Heart right ventricle (tissue), 16 donors: ENCODE measurements at regions not wholly inside any gene's neighbourhood (a gene's known extent, or its start where the extent isn't known, plus 50 kb on each side); places are given as distances from the start of the nearest gene placed in this dataset.

Experiments
- ATAC-seq, 8 donors: fragments of 200-7000 bp; cut with Tn5 transposase; one replicate each; pipeline ENCODE4 v1.9.1; 2020; ENCODE audit warnings: mild to moderate bottlenecking in 8 of 8, moderate library complexity in 8 of 8, moderate number of reproducible peaks in 1 of 8
- DNase-seq, 2 donors: peaks; one replicate each; pipeline ENCODE4 v3.0.0-alpha.2; 2020
- H3K27ac ChIP-seq, 10 donors: fragments of 200-600 bp; sonication (generic) in 2 of 10; one replicate each; pipeline versions ENCODE4 v1.5.0 to v1.8.0; 2020 to 2022; ENCODE audit warnings: mild to moderate bottlenecking in 3 of 10
- H3K27me3 ChIP-seq, 7 donors: fragments of 200-600 bp; one replicate each; pipeline ENCODE4 v1.8.0; 2021 to 2022; ENCODE audit warnings: mild to moderate bottlenecking in 2 of 7
- H3K36me3 ChIP-seq, 9 donors: fragments of 200-600 bp; sonication (generic) in 1 of 9; one replicate each; pipeline versions ENCODE4 v1.5.0 to v1.8.0; 2020 to 2022; ENCODE audit warnings: mild to moderate bottlenecking in 2 of 9
- H3K4me1 ChIP-seq, 9 donors: fragments of 200-600 bp; sonication (generic) in 1 of 9; one replicate each; pipeline versions ENCODE4 v1.5.0 to v1.8.0; 2020 to 2022; ENCODE audit warnings: mild to moderate bottlenecking in 4 of 9
- H3K4me3 ChIP-seq, 10 donors: fragments of 200-600 bp; sonication (generic) in 2 of 10; one replicate each; pipeline versions ENCODE4 v1.5.0 to v1.8.0; 2020 to 2022; ENCODE audit warnings: mild to moderate bottlenecking in 7 of 10, moderate library complexity in 2 of 10
- H3K9me3 ChIP-seq, 11 donors: fragments of 200-600 bp in 10 of 11; sonication (generic) in 2 of 11; one replicate each; pipeline versions ENCODE4 v1.5.0 to v1.8.0; 2013 to 2022; ENCODE audit warnings: mild to moderate bottlenecking in 2 of 11, control low read depth in 1 of 11, moderate library complexity in 1 of 11
- WGBS, 2 donors: extraction: QIAGEN DNeasy Blood & Tissue Kit; methylation state at CpG; one replicate each; pipeline ENCODE4 v1.1.7; 2013; ENCODE audit warnings: inconsistent platforms in 1 of 2; 5-methylcytosine and 5-hydroxymethylcytosine counted together
- intact Hi-C, 10 donors: fragments of 100-400 bp; cut with DNase I; formaldehyde crosslinking; loops; one replicate each; pipeline versions ENCODE4 v1.11.1 to v1.14.2; 2022
- TF ChIP-seq, protein P1 (sequence below), 9 donors: fragments of 200-600 bp; sonication (generic) in 2 of 9; IDR thresholded peaks; one replicate each; pipeline versions ENCODE4 v1.5.0 to v1.8.0; 2021 to 2022; ENCODE audit warnings: antibody characterized with exemption in 9 of 9, mild to moderate bottlenecking in 5 of 9, moderate library complexity in 1 of 9
- donor health status: Arrhythmogenic right ventricular cardiomyopathy.
- donor health status: ischemic (EF 13 %, LVEDD 7.1; RV severe dilation, severe dysfunction).
- donor health status: healthy with polysubstance abuse.
- donor health status: DM: no; HTN: yes; CAD: no.
- donor health status: DM: no; HTN: no; CAD: no.
- donor health status: ischemic (EF 25% LVEDD 6.9; RV normal size, moderate dysfunction).
- donor health status: ischemic (EF 25% LVEDD 5.7; RV mildly dilated, moderate dysfunction).
- donor health status: healthy.
- donor health status: DM: yes; HTN: yes; CAD: no.
- donor health status: Ischemic cardiomyopathy.
- donor health status: ischemic (EF 35%, LVEDD 5.7; RV mildly dilated, moderate dysfunction).
- donor health status: nonischemic (EF 11% LVEDD 7.7; RV severe dilation, severe dysfunction).
- donor health status: DM: yes; HTN: yes; CAD: no.
- donor health status: PGD.
- donor health status: ischemic (EF 29% LVEDD 5.4; RV normal size, mild dysfunction).
- donor health status: nonischemic (EF 23%, LVEDD 6.1; RV moderate dilation, normal function).

DNA sequence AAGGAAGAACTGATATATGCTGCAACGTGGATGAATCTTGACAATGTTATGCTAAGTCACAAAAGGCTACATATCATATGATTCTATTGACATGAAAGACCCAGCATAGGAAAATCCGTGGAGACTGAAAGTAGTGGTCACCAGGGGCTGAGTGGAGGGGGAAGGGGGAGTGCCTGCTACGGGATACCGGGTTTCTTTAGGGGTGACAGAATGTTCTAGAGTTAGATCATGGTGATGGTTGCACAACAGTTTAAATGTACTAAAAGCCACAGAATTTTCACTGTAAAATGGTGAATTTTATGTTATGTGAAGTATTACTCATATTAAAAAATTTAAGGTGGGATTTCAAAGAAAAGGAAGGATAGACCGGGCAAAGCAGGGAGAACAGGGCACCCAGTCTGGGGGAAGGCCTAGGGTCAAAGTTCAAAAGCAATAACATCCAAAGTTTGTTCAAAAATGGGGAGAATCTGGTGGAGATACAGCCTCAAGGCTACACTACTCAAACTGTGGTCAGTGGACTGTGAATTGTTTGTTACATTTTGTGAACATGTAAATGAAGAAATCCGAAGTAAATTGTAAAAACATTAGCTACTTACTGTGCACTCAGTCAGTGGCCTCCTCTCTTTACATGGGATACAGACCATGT lies 74.2 kb upstream of the FNDC3B start:
- WGBS, 2 donors = 93% methylated on average over 6 of the region's 6 CpGs
- Histone ChIP-seq H3K9me3 (peaks cover 0 to 4% (median 0%) of the 10 kb centered on the region in 11 donors), H3K27me3 (no peaks in the 10 kb centered on the region), H3K4me3 (no peak overlapping the region), H3K36me3 (no peaks in the 10 kb centered on the region), H3K27ac (no peak overlapping the region), H3K4me1 (peaks cover 0 to 45% (median 12%) of the 10 kb centered on the region in 9 donors)
- DNase-seq = no peak
- intact Hi-C loops = no loop called here
- no peak for ATAC-seq
- TF ChIP-seq, protein P1, sequence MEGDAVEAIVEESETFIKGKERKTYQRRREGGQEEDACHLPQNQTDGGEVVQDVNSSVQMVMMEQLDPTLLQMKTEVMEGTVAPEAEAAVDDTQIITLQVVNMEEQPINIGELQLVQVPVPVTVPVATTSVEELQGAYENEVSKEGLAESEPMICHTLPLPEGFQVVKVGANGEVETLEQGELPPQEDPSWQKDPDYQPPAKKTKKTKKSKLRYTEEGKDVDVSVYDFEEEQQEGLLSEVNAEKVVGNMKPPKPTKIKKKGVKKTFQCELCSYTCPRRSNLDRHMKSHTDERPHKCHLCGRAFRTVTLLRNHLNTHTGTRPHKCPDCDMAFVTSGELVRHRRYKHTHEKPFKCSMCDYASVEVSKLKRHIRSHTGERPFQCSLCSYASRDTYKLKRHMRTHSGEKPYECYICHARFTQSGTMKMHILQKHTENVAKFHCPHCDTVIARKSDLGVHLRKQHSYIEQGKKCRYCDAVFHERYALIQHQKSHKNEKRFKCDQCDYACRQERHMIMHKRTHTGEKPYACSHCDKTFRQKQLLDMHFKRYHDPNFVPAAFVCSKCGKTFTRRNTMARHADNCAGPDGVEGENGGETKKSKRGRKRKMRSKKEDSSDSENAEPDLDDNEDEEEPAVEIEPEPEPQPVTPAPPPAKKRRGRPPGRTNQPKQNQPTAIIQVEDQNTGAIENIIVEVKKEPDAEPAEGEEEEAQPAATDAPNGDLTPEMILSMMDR (IDR thresholded peaks at IDR 0.05) = no peak

- intact Hi-C loops = no loop called here
- peaks cover 0 to 4% (median 0%) of the 10 kb centered on the region in 11 donors for H3K9me3 ChIP-seq
- peak overlapping the region in 5 of 10 donors; percentile 17 to 70 (median 54) for H3K27ac ChIP-seq
- H3K27me3 ChIP-seq = no peaks in the 10 kb centered on the region
- no peak for DNase-seq
- no peaks in the 10 kb centered on the region for H3K36me3 ChIP-seq
- TF ChIP-seq, protein P1 (IDR thresholded peaks at IDR 0.05) = no peak
- no peak overlapping the region for H3K4me3 ChIP-seq
- ATAC-seq = peak in 3 of 8 donors; percentile 22 to 50 (median 23)
- whole genome bisulfite sequencing, 2 donors = 48 to 65% methylated on average over 3 of the region's 3 CpGs
- peaks cover 0 to 45% (median 12%) of the 10 kb centered on the region in 9 donors for H3K4me1 ChIP-seq
Observed at GRCh38 chr3:171966533-171967136, 72.7 kb upstream of the FNDC3B start.

GRCh38 chr3:171967137-171967783 lies 72.1 kb upstream of the FNDC3B start:
- peak; percentile 38 to 90 (median 77) for ATAC-seq
- WGBS, 2 donors = 26 to 40% methylated on average over 6 of the region's 6 CpGs
- no peaks in the 10 kb centered on the region for H3K36me3 ChIP-seq

More at GRCh38 chr3:171967137-171967783, 72.1 kb upstream of the FNDC3B start:
- Histone ChIP-seq H3K4me3 (no peak overlapping the region), H3K4me1 (peaks cover 0 to 47% (median 12%) of the 10 kb centered on the region in 9 donors), H3K27me3 (no peaks in the 10 kb centered on the region), H3K9me3 (peaks cover 0 to 4% (median 0%) of the 10 kb centered on the region in 11 donors), H3K27ac (peak overlapping the region in 5 of 10 donors; percentile 17 to 70 (median 54))
- TF ChIP-seq, protein P1 (IDR thresholded peaks at IDR 0.05) = no peak
- intact Hi-C loops = no loop called here
- DNase-seq = peak in 1 of 2 donors; percentile 24
